Thoracic aorta (tissue), 2 donors: ENCODE measurements at regions not wholly inside any gene's neighbourhood (a gene's known extent, or its start where the extent isn't known, plus 50 kb on each side); places are given as distances from the start of the nearest gene placed in this dataset.

ENCODE experiments used
- ATAC-seq: fragments of 150-250 bp; one replicate; pipeline ENCODE4 v1.8.0; 2017; ENCODE audit warnings: low read depth; ENCODE audit not compliant: insufficient number of reproducible peaks, low FRiP score
- DNase-seq: peaks from one replicate; pipeline ENCODE4 v3.0.0-alpha.2; 2020; ENCODE audit warnings: low spot score
- H3K27ac ChIP-seq, 2 donors: fragments of 200-600 bp; sonication (generic); 1 replicate in 1 of 2; 2 replicates in 1 of 2; pipeline ENCODE4 v1.5.1; 2016; ENCODE audit warnings: mild to moderate bottlenecking in 2 of 2, moderate library complexity in 2 of 2
- H3K27me3 ChIP-seq: fragments of 200-600 bp; sonication (generic); replicated peaks from 2 replicates; pipeline ENCODE4 v1.6.0; 2016; ENCODE audit warnings: mild to moderate bottlenecking; ENCODE audit not compliant: insufficient read depth
- H3K36me3 ChIP-seq: fragments of 200-600 bp; sonication (generic); one replicate; pipeline ENCODE4 v1.5.1; 2016
- H3K4me1 ChIP-seq, 2 donors: fragments of 200-600 bp; sonication (generic); 1 replicate in 1 of 2; 2 replicates in 1 of 2; pipeline versions ENCODE4 v1.5.1 to v1.6.0; 2016; ENCODE audit warnings: low read depth in 2 of 2, mild to moderate bottlenecking in 1 of 2; ENCODE audit not compliant: control insufficient read depth in 1 of 2
- H3K4me3 ChIP-seq: fragments of 200-600 bp; sonication (generic); 2 replicates; pipeline ENCODE4 v1.5.1; 2016; ENCODE audit warnings: mild to moderate bottlenecking
- H3K9me3 ChIP-seq: fragments of 200-600 bp; sonication (generic); 2 replicates; pipeline ENCODE4 v1.5.1; 2016
- CTCF ChIP-seq: fragments of 200-600 bp; sonication (generic); IDR thresholded peaks from one replicate; pipeline ENCODE4 v1.5.1; 2019; ENCODE audit warnings: antibody characterized with exemption

- Histone ChIP-seq H3K27ac (no peak overlapping the region), H3K9me3 (no peaks in the 10 kb centered on the region), H3K4me1 (peaks cover 0 to 7% of the 10 kb centered on the region in 2 donors), H3K27me3 (no peaks in the 10 kb centered on the region), H3K36me3 (no peaks in the 10 kb centered on the region), H3K4me3 (no peak overlapping the region)
- ATAC-seq (no peak), DNase-seq (no peak)
- no peak for TF ChIP-seq CTCF
Measured at GRCh38 chr5:110251366-110251765, 475.1 kb downstream of the TMEM232 start.

- DNase-seq (no peak), ATAC-seq (no peak)
- Histone ChIP-seq H3K4me3 (no peak overlapping the region), H3K27ac (no peak overlapping the region), H3K27me3 (no peaks in the 10 kb centered on the region), H3K4me1 (peaks cover 0 to 7% of the 10 kb centered on the region in 2 donors), H3K9me3 (no peaks in the 10 kb centered on the region), H3K36me3 (no peaks in the 10 kb centered on the region)
- TF ChIP-seq CTCF = no peak
Measured at GRCh38 chr5:110255194-110255593, 471.3 kb downstream of the TMEM232 start.

GRCh38 chr5:110256298-110256697 is 470.2 kb downstream of the TMEM232 start:
- DNase-seq = no peak
- Histone ChIP-seq H3K9me3 (no peaks in the 10 kb centered on the region), H3K4me3 (no peak overlapping the region), H3K4me1 (peaks cover 0 to 7% of the 10 kb centered on the region in 2 donors), H3K36me3 (no peaks in the 10 kb centered on the region), H3K27me3 (no peaks in the 10 kb centered on the region), H3K27ac (no peak overlapping the region)
- no peak for ATAC-seq
- no peak for TF ChIP-seq CTCF

- H3K36me3 ChIP-seq = no peaks in the 10 kb centered on the region
- no peaks in the 10 kb centered on the region for H3K27me3 ChIP-seq
- DNase-seq (no peak), ATAC-seq (no peak)
- no peak overlapping the region for H3K27ac ChIP-seq
- H3K4me3 ChIP-seq = no peak overlapping the region
- TF ChIP-seq CTCF = no peak
- H3K9me3 ChIP-seq = no peaks in the 10 kb centered on the region
- H3K4me1 ChIP-seq = peaks cover 4 to 10% of the 10 kb centered on the region in 2 donors
Measured at GRCh38 chr5:110257971-110258370, 468.5 kb downstream of the TMEM232 start.

GRCh38 chr5:110258460-110259216 is 467.8 kb downstream of the TMEM232 start:
- no peak overlapping the region for H3K27ac ChIP-seq
- H3K4me1 ChIP-seq = peaks cover 3 to 13% of the 10 kb centered on the region in 2 donors
- H3K27me3 ChIP-seq = no peaks in the 10 kb centered on the region
- H3K9me3 ChIP-seq = no peaks in the 10 kb centered on the region
- no peak for TF ChIP-seq CTCF
- H3K36me3 ChIP-seq = no peaks in the 10 kb centered on the region
- no peak for ATAC-seq
- no peak overlapping the region for H3K4me3 ChIP-seq
- no peak for DNase-seq
